AG09319 (cell line): ENCODE measurements at regions not wholly inside any gene's neighbourhood (a gene's known extent, or its start where the extent isn't known, plus 50 kb on each side); places are given as distances from the start of the nearest gene placed in this dataset.

ENCODE experiments used
- DNase-seq: peaks from one replicate; pipeline ENCODE4 v3.0.0-alpha.2; 2010; ENCODE audit warnings: low read depth; ENCODE audit errors: extremely low read depth
- TF ChIP-seq, protein P1 (sequence below): IDR thresholded peaks from 2 replicates; pipeline ENCODE4 v1.5.1; 2011; ENCODE audit warnings: low read depth, mild to moderate bottlenecking, inconsistent platforms, low read length, moderate library complexity

DNA sequence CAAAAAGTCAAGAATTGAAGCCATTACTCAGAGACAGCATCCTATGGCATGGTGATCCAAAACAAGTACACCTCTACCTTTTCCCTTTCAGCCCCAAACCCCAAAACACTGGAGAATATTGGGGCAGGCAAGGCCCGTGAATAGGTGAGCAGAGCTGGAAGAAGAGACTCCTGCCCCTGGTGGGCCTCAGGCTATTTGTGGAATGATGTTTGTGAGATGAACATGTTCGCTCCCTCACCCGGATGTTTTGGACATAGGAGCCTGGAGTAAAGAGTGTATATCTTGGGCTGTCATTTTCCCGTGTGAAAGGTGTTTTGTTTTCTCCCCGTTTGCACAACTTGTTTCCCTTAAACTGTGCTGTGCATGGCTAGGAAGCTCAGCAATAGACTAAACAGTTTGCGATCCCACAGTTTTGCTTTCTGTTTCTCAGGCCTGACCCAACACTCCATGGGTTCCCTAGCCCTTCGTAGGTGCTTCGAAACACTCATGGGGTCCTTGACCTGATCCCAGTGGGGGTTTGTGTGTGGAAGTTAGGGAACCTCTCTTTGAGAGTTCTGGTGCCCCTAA, 136.5 kb upstream of the TNP1 start:
- TF ChIP-seq, protein P1, sequence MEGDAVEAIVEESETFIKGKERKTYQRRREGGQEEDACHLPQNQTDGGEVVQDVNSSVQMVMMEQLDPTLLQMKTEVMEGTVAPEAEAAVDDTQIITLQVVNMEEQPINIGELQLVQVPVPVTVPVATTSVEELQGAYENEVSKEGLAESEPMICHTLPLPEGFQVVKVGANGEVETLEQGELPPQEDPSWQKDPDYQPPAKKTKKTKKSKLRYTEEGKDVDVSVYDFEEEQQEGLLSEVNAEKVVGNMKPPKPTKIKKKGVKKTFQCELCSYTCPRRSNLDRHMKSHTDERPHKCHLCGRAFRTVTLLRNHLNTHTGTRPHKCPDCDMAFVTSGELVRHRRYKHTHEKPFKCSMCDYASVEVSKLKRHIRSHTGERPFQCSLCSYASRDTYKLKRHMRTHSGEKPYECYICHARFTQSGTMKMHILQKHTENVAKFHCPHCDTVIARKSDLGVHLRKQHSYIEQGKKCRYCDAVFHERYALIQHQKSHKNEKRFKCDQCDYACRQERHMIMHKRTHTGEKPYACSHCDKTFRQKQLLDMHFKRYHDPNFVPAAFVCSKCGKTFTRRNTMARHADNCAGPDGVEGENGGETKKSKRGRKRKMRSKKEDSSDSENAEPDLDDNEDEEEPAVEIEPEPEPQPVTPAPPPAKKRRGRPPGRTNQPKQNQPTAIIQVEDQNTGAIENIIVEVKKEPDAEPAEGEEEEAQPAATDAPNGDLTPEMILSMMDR, result no peak

GRCh38 chr2:216994353-216994854, 134.5 kb upstream of the TNP1 start:
- TF ChIP-seq, protein P1, result no peak
- DNase-seq, result no peak

More for the DNA sequence above, 136.5 kb upstream of the TNP1 start:
- no peak for DNase-seq

GRCh38 chr2:216992056-216992675, 132.3 kb upstream of the TNP1 start:
- TF ChIP-seq, protein P1, result no peak
- no peak for DNase-seq

GRCh38 chr2:216991563-216991962, 131.7 kb upstream of the TNP1 start:
- TF ChIP-seq, protein P1, result no peak
- DNase-seq, result no peak

- DNase-seq, result no peak
- TF ChIP-seq, protein P1, result peak; percentile 13
Observed at GRCh38 chr2:216989340-216990129, 129.7 kb upstream of the TNP1 start.

- DNase-seq, result no peak
- TF ChIP-seq, protein P1, result no peak
Observed at GRCh38 chr2:216987252-216987821, 127.5 kb upstream of the TNP1 start.
